Fibroblast of skin of right quadriceps (primary cell): ENCODE measurements at regions not wholly inside any gene's neighbourhood (a gene's known extent, or its start where the extent isn't known, plus 50 kb on each side); places are given as distances from the start of the nearest gene placed in this dataset.
"Not testable (repeated sequence)": the region's sequence is repeated elsewhere in the genome, so short reads cannot be mapped to it uniquely, and the experiment has no call there.

Experiments
- DNase-seq: peaks from one replicate; pipeline ENCODE4 v3.0.0-alpha.2; 2013

GRCh38 chr14:81584495-81584894 is 50.8 kb upstream of the SEL1L start:
- no peak for DNase-seq

DNA sequence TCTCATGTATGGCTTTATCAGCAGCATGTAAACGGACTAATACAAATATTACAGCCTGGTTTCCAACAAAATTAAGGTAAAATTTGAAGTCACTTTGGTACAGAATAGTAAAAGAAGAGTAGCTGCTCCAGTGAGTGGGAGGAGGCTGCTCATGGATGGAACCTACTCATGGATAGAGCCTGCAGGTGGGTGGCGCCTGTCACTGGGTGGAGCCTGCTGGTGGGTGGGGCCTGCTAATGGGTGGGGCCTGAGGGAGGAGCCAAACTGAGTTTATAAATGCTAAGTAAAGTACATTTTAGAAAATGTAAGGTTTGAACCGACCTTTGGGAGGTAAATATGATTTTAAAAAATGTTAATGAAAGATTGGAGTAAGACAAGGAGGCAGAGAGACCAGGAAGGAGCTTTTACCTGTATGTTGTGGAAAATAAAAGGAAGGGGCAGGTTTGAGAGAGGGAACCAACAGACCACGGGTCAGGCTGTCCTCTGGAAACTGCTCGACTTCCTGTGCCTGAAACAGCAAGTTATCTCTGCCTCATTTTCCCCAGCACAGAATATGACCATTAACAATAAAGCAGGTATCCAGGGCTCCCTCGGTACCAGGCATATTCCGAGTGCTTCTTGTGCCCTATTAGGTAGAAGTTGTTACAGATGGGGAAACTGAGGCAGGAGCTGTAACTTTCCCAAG is 55.9 kb upstream of the SEL1L start:
- no peak for DNase-seq

DNA sequence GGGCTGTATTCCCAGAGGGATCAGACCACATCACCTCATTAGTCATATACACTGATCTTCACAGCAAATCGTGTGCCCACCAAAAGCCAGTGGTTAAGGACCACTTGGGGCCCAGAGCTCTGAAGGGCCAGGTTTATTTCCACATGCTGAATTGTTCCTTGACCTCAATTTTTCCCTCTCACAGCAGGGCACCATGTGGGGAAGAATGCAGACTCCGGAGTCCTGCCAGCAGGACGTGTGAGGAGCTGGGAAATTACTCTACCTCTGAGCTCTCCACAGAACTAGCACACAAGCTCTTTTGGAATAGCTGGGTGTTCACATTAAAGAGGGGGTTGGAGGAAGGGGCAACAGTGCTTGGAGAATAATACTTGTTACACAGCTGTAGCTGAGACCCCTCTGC is 57.6 kb upstream of the SEL1L start:
- DNase-seq: no peak

DNA sequence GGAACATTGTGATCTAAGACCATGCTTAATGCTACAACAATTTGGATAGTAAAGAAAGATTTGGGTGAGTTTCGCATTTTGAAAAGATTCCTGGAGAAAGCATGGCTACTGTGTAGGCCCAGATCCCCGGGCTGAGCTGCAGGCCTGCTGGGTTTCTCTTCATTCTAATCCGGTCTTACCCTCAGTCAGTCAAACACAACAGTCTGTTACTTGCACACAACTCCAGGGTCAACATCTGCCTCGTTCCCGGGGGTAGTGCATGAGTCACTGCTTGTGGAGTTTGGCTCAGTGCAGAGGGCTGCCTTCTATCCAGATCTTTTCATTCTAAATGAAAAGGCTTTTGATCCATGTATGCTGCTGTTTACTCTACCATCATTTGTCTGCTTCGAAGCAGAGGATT is 60.4 kb upstream of the SEL1L start:
- DNase-seq: no peak

- DNase-seq: no peak
These were observed 72.0 kb upstream of the SEL1L start for GRCh38 chr14:81605660-81606059.

GRCh38 chr14:81613341-81614045 is 79.8 kb upstream of the SEL1L start:
- DNase-seq: no peak

- DNase-seq: not testable (repeated sequence)
These were observed 80.6 kb upstream of the SEL1L start for GRCh38 chr14:81614302-81614701.

DNA sequence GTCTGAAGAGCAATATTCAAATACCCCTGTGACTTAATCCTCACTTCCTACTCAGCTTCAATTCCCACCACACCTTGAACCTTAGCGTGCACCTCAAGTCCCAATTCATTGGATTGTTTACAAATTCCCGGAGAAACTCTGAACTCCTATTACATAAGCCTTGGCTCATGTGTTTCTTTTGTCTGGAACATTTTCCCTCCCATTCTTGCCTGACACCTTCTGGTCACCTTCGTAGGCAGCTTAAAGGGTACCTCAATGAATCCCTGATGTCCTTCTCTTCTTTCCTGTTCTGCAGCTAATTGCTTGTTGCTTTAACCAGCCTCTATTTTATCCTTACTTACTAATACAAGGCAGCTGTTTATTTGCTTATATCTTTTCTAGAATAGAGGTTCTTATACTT is 85.0 kb upstream of the SEL1L start:
- no peak for DNase-seq

DNA sequence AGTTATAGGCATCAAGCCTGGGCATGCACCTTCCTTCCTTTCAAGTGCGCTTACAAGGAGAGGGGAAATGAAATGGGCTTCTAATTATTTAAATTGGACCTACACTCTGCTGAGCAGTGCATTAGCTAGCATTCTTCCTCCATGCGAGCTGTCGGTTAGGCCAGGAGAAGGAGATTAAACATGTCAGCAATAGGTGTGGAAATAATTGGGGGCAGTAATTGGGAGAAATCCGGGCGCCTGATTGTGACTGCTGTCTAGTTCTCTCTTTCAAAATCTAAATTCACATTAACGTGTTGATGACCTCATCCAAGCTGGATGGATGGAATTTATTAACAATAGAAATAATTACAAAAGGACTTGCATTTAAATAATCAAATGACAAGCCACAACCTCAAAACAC is 86.2 kb upstream of the SEL1L start:
- DNase-seq: no peak

DNA sequence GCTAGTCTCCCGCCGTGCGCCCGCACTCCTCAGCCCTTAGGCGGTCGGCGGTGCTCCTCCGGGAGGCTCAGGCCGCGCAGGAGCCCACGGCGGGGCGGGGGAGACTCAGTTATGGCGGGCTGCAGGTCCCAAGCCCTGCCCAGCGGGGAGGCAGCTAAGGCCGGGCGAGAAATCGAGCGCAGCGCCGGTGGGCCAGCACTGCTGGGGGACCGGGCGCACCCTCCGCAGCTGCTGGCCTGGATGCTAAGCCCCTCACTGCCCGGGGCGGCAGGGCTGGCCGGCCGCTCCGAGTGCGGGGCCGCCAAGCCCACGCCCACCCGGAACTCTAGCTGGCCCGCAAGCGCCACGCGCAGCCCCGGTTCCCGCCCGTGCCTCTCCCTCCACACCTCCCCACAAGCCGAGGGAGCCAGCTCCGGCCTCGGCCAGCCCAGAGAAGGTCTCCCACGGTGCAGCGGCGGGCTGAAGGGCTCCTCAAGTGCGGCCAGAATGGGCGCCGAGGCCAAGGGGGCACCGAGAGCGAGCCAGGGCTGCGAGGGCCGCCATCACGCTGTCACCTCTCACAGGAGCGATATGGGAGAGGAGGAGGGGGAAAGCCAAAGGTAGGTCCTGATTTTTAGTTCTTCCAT is 90.2 kb upstream of the SEL1L start:
- not testable (repeated sequence) for DNase-seq

DNA sequence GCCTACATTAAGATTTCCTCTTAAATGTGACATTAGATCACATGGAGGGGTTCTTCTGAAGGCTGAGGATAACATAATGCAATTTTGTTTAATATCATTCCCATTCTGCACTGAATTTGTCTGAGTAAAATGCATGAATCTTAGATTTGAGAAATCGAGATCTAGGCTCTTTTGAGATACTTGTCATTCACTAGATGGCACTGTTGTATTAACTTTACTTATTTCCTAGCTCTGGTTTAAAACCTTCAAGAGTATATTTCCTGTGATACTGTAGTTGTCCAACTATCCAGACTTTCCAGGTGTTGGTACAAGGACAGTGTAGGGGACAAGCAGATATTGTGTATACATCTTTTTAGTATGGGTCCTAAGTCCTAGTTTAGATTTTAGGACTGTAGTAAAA is 91.7 kb upstream of the SEL1L start:
- no peak for DNase-seq

DNA sequence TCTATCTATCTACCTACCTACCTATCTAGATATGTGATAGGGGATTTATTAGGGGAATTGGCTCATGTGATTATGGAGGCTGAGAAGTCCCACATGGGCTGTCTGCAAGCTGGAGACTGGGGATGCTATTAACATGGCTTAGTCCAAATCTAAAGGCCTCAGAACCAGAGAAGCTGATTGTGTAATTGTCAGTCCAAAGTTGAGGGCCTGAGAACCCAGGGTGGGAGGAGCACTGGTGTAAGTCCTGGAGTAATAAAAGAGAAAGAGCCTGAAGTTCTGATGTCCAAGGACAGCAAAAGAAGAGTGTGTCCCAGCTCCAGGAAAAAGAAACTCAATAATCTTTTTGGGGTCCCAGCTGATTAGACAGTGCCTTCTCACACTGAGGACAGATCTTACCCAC is 98.5 kb upstream of the SEL1L start:
- DNase-seq: no peak

DNA sequence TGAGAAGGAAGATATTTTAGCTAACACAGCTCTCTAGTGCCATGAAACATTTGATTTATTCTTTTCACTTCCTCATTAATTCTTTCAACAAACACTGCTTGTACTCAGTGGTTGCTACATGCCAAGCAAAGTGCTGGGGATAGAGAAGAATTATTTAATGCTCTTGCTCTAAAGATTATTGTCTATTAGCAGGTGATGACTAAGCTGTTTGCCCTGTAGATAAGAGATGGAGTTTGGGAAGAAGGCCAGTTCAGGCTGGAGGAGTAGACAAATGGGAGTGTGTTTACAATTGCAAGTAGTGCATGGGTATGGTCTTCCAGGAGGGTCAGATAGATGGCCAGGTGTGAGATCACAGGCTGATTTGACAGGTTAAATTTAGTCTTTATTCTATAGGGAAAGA is 99.8 kb upstream of the SEL1L start:
- DNase-seq: no peak

DNA sequence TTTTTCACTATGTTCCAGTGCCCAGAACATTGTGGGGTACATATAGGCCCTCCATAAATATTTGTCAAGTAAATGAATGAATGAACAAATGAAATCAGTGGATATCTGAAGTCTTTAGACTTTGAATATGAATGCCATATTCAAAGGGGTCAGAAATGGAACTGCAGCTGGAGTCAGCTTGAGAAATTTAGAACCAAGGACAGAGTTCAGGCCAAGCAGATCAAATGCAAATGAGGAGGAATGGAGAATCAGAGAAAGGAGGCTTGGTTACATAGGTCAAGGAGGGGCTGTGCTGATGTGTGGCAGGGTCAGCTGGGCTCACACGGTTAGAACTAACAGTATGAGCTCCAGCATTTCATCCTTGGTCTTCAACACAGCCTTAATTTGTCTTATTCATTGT is 104.0 kb upstream of the SEL1L start:
- DNase-seq: no peak

DNA sequence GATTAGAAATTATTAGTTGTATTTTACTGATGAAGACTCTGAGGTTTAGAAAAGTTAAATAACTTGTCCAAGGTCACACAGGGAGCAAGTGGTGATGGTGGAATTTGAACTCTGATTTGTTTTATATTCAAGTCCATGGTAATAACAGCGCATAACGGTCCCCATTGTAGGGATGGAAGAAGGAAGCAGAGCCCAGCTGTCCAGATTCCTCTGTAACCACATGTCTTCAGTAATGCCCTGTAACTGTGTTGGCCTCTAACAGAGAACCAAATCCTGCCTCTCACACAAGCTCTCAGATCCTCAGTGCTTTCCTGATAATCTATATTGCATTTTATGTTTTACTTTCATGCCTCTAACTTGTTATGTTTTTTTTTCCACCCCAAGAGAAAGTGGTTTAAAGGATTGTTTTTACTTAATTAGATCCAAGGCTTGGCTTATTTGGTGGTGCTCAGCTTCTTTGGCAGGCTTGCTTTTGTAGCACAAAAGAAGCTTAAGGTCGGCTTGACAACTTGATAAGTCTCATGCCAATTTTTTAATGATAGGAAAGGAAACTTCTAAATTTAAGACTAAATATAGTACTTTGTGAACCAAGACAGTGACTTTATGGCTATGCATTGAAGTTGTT is 105.1 kb upstream of the SEL1L start:
- DNase-seq: no peak

- no peak for DNase-seq
These were observed 120.0 kb upstream of the SEL1L start for GRCh38 chr14:81653626-81654025.

DNA sequence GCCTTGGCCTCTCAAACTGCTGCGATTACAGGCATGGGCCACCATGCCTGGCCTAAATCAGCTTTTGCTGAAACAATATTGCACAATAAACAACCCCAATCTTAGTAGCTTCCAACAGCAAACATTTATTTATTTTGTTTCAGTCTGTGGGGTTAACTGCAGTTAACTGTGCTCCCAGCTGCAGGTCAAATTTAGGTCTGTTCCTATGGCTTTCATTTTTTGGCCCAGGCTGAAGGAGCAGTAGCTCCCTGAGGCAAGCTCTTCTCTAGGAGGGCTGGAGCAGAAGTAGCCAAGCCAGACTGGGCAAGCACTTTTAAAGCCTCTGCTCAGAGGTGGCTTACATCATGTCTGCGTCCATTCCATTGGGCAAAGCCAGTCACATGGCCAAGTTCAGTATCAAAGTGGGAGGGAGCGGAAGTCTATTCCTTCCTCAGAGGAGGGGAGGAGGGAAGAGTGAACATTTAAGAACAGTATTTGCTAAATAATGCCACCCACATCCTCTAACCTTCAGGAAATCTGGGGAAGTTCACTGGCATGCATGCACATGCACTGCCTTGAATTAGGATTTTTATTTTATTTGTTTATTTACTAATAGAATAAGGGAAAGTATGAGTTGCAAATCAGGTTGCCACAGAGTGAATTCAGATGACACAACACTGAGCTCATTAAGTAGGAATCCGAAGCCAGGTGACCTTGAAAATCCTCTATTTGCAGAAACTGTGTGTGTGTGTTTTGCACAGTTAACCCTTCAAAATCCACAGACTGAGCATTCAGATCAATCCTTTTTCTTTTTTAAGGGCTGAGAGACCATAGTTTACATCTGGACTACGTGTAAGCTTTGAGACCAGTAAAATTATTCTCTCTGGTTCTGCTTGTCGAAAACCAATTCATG is 122.0 kb upstream of the SEL1L start:
- no peak for DNase-seq

- DNase-seq: no peak
These were observed 123.2 kb upstream of the SEL1L start for GRCh38 chr14:81656811-81657210.

GRCh38 chr14:81662066-81662465 is 128.4 kb upstream of the SEL1L start:
- DNase-seq: no peak

- no peak for DNase-seq
These were observed 129.0 kb upstream of the SEL1L start for GRCh38 chr14:81662570-81663197.

DNA sequence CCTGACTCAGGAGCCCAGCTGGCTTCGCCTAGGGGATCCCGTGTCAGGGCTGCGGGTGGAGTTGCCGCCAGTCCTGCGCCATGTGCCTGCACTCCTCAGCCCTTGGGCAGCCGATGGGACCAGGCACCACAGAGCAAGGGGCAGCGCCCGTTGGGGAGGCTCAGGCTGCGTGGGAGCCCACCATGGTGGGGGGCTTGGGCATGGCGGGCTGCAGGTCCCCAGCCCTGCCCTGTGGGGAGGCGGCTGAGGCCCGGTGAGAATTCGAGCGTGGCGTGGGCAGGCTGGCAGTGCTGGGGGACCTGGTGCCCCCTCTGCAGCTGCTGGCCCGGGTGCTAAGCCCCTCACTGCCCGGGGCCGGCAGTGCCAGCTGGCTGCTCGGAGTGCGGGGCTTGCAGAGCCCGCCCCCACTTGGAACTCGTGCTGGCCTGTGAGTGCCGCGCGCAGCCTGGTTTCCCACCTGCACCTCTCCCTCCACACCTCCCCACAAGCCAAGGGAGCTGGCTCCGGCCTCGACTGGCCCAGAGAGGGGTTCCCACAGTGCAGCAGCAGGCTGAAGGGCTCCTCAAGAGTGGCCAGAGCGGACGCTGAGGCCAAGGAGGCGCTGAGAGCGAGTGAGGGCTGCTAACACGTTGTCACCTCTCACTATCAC is 135.1 kb upstream of the SEL1L start:
- DNase-seq: no peak

GRCh38 chr14:81669308-81669707 is 135.7 kb upstream of the SEL1L start:
- no peak for DNase-seq
